HG02610 (cell line): ENCODE measurements at regions not wholly inside any gene's neighbourhood (a gene's known extent, or its start where the extent isn't known, plus 50 kb on each side); places are given as distances from the start of the nearest gene placed in this dataset.

Experiments
- ATAC-seq: cut with Tn5 transposase; IDR thresholded peaks from one replicate; pipeline ENCODE4 v1.9.1; 2021; ENCODE audit warnings: mild to moderate bottlenecking, moderate library complexity; ENCODE audit not compliant: unreplicated experiment

DNA sequence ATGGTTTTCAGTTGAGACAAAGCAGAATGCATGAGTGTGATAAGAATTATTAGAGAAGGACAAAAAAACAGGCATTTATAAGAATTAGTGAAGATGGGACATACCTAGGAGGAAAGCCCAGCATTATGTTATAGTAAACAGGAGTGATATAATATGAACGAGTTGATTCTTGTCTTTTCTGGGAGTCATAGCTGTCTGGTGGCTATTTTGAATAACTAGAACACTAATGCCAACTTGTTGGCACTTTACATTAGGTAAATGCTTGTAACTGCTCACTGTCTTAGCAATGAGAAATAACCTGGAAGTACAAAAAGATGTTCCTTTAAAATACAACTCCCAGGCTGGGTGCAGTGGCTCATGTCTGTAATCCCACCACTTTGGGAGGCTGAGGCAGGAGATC lies 540.8 kb upstream of the SPHKAP start:
- ATAC-seq: no peak

DNA sequence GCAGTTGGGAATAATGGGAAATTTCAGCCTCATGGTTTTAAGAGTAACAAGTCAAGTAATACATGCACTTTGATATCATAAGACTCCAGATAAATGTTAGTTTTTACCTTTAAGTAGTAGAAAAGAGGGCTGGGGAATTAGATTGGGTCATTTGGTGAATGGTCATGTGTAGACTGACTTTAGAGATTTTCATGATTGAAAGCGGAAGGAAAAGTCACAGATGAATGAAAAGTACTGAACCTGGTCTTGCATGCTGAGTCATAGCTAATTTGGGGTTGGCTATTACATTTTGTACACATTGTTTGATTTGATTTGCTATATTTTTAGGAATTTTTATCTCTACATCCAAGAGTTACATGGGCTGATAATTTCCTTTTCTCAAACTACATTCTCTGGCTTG lies 539.4 kb upstream of the SPHKAP start:
- ATAC-seq: no peak

DNA sequence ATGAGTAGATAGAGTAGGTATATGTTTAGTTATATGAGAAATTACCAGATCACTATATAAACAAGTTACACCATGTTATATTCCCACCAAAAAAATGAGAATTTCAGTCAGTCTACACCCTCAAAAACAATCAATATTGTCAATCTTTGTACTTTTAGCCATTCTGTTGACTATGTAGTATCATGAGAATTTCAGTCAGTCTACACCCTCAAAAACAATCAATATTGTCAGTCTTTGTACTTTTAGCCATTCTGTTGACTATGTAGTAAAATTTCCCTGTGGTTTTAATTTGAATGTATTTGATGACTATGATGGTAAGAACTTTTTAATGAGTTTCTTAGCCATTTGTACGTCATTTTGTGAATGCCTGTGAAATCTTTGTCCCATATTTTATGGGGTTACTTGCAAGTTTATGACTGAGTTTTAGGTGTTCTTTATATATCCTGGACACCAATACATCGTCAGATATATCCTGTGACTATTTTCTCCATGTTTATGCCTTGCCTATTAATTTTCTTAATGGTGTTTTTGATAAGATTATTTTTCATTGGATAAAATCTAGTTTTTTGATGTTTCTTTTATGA lies 528.4 kb upstream of the SPHKAP start:
- ATAC-seq: no peak

DNA sequence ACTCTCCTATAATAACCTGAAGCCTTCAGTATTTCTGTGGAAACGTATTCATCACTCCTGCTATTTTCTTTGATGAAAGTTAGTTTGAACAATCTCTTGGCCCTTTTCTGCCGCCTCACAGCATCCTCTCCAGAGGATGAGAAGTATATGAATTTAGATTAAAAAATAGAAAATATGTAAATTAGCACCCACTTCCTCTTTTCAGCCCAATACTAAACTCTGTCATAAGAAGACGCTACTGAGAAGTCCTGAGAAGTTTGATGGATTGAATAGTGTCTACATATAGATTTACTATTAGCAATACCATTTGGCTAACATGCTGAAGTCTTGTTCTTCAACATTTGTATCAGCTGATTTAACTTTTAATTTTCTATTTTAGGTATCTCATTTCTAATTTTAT lies 526.4 kb upstream of the SPHKAP start:
- ATAC-seq: no peak

DNA sequence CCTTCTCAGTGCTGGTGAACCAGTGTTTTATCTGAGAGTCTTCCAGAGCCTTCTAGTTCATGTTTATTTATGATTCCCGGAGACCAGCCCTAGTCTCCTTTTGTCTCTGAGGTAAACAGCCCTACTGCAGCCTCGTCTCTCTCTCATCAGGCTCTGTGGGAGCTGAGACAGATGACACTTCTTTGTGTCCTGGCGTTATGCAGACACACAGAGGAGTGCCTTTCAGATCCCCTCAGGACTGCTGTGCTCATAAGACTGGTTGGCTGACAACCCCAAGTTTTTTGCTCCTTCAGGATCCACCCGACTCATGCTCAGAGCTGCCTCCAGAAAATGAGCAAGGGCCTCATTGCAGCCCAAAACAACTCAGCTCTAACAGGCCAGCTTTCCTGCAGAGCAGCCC lies 523.8 kb upstream of the SPHKAP start:
- ATAC-seq: no peak

DNA sequence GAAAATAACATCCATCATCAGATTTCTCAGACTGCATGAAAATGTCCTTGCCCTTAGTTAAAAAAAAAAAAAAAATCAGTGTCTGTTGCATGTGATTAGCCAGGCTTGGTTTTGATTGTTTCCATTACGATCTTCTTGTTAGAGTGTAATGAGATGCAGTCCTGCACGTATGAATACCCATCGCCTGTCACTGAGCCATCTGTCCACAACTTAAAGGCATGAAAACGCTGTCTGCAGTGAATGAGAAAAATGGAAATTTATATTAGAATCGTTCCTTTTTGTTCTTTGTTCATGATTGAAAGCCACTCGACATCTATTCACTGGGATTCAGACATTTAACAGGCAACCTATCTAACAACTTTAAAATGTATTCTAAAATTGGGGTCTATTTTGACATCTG lies 521.7 kb upstream of the SPHKAP start:
- ATAC-seq: no peak

DNA sequence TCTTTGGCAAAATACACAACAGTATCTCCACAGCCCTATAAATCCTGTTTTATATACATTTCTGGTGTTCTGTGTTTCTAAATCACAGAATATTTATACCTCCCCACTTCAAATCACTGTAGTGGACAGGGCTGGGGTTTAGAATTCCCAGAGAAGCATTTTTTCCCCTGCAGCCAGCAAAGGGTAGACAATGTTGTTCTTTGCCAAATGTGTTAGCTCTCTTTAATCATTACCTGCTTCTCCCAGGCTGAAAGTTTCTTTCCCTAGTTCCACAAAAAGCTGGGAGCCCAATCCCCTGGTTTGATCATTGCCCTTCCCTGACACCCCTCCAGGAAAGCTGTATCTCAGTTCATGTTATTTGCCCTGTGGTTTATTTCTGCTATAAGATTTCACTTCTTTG lies 520.0 kb upstream of the SPHKAP start:
- no peak for ATAC-seq

DNA sequence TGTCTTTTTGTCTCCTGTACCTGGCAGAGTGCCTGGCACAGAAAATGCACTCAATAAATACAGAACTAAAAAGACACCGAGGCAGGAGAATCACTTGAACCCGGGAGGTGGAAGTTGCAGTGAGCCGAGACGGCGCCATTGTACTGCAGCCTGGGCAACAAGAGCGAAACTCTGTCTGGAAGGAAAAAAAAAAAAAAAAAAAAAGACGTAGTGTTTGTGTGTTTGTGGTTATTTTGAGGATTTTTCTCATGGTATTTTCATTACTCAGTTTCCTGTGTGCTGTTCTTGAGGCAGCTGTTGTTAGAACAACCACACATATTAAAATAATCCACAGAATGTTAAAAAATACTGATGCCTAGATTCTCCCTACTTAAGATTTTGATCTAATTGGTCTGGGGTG lies 519.2 kb upstream of the SPHKAP start:
- ATAC-seq: no peak

DNA sequence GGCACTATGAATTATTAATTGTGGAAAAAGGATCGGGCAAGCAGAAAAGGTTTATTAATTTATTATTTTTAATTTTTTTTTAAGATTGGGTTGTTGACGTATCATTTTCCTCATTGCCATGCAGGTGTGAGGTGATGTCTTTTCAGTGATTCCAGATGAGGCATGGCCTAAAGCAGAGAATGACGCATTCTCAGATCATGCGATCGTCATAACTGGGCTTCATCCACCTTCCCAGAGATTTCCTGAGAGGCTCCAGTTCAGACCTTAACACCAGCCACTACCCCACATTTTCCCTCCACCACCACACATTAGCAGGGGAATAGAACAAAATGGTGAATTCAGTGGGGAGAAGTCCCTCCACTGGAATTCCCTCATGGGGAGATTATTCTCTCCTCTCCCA lies 518.4 kb upstream of the SPHKAP start:
- ATAC-seq: no peak

DNA sequence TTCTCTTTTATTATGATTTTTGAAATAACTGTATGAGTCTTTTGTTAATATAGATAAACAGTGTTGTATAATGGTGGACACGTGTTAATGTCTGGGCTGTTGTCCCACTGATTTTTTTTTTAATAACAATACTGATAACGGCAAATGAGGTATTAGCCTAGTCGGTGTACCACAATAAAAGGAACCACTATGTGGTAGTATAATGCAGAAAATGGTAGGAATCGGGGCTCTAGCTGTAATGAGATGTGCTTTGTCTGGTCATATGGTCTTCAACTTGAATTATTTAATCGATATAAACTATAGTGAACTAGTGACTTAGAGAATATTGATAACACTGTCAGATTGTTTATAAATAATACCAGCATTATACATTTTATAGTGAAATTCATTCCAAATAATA lies 517.9 kb upstream of the SPHKAP start:
- ATAC-seq: no peak

DNA sequence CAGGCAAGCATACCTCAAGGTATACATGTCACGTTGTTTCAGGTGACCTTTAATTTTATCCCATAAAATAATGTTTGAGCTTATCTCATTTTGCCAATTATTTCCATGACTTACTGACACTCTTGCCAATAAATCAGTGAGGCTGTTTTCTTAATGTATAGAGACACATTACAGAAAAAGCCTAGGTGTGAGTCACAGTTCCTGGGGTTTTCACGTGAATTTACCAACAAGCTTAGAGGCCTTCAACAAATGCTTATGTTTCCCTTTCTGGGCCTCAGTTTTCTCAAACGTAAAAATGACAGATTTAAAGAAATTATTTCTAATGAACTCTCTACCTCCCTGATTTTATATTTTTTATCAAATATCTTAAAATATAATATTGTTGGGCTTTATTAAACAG lies 517.5 kb upstream of the SPHKAP start:
- ATAC-seq: no peak

DNA sequence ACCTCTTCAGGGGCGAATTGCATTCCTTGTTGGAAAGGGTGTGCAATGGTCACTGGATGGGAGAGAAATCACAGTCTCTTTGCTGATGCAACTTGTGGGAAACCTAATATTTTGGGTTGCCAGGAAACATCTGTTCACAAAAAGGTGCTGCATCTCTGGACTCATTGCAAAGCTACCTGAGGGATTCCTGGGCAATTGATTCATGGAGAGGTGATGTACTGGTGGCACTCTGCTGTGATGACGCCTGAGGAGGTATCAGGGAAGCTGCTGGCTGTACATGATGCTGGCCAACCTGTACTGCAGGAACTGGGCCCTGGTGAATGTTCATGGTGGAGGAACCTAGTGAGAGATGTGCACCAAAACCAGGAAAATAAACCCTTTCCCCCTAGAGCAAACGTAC lies 516.0 kb upstream of the SPHKAP start:
- no peak for ATAC-seq

DNA sequence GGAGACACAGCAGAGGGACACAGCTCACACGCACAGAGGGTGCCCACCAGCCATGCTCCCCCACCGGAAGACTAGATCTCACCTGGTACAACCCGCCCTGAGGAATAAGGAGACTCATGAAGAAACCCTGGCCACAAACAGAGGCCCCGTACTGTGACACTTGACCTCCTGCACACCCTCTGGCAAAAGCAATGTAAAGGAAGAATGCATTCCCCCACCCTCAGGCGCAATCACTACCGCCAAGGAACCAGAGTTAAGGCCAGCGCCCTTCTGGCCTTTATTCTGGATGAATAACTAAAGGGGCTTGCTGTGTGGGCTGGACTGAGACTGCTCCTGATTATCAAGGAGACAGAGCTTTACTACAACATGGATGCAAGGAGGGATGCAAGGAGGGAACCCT lies 509.2 kb upstream of the SPHKAP start:
- ATAC-seq: no peak

DNA sequence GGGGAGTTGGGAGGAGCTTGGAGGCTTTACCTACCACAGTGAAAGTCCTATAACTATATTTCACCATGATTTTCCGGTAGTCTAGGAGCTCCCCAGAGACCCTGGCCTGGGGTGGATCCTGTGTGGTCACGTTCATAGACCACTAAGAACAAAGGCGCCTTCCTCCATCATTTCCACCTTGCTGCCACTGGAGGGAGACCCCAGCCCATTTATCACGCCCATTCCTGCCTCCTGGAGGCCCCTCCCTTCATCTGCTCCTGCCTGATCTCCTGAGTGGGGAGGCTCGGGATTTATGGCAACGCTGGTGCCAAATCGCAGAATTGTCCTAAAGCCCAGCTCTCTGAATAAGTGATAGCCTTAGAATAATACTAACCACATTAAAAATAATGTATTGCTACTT lies 507.6 kb upstream of the SPHKAP start:
- ATAC-seq: no peak

DNA sequence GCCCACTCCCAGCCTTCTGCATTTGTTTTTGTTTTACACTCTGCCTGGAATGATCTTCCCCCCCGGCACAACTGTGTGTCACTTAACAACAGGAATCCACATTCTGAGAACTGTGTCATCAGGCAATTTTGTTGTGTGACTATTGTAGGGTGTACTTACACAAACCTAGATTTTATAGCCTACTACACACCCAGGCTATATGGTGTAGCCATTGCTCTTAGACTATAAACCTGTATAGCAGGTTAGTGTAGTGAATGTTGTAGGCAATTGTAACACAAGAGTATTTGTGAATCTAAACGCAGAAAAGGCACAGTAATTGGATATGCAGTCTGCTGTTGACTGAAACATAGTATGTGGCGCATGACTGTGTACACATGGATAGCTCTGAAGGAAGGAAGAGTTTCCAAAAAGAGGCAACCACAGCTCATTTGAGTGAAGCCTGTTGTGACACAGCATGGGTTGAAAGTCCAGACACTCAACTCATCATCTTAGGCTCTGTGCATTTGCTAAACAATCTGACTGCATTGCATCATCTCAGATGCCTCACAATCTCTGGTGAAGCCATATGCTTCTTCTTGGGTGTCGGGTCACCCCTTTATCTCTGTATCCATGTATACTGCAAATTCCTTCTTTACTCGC lies 506.6 kb upstream of the SPHKAP start:
- ATAC-seq: no peak

DNA sequence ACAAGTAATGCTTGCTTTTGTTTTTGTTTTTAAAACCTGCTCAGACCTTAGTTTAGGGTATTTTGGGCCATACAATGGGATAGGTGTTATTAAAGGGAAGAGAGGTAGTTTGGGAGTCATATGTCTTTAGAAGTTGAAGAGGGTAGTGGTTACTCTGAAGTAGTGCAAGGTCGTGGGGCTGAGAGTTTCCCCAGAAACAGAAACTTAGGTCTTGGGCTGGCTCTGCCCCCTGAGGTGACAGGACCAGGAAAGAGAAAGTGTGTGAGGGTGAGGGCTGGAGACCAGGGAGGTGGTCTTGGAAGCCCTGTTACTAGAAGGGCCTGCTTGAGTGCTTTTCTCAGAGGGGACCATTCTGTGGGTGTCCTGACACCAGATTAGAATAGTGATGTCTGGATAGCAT lies 500.5 kb upstream of the SPHKAP start:
- ATAC-seq: no peak

DNA sequence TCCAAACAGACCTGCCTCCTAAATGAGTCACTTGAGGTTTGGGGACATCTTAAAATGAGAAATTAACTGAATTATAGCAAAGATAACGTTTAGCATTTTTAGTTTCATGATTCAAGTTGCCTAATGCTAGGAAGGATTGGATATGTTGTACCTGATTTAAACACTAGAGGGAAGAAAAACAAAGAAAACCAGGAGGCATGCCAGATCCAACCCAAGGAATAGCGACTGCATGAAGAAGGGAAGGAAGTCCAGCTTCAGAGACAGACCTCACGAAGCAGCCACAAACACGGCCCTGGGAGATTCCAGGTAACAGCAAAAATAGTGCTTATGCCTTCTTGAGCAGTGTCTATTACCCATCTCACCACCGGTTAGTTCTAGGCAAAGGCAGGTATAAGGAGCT lies 499.9 kb upstream of the SPHKAP start:
- no peak for ATAC-seq

DNA sequence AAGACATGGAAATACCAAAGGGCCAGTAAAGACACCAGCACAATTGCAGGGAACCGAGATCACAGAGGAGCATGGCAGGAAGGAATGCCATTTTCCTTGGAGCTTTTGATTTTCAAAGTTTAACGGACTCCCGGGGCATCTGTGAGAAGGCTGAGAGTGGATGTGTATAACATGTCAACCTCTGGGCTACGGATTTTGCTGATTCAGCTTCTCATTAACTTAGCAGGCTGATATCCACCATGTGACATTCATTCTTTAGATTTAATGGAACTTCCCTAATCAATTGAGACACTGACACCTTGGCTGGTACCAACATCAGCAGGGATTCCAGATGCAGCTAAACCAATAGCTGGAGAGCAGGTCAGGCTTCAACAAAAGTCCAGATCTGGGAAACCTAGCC lies 496.6 kb upstream of the SPHKAP start:
- no peak for ATAC-seq

DNA sequence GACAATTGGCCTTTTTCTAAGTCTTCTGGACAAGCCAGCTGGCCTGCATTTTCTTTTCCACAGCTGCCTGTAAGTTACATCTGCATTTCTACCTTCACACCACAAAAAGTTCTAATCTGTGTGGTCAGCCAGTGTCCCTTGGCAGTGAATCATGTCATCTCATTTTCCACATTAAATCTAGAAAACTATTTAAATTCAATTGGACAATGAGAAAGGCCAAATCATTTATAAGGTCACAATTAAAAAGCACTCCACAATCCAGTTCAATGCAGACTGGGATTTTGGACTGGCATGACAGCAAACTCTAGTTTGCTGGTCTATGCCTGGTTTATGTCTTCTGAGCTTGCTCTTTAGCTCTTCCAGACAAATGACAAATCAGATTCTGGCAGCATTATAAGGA lies 494.2 kb upstream of the SPHKAP start:
- no peak for ATAC-seq

DNA sequence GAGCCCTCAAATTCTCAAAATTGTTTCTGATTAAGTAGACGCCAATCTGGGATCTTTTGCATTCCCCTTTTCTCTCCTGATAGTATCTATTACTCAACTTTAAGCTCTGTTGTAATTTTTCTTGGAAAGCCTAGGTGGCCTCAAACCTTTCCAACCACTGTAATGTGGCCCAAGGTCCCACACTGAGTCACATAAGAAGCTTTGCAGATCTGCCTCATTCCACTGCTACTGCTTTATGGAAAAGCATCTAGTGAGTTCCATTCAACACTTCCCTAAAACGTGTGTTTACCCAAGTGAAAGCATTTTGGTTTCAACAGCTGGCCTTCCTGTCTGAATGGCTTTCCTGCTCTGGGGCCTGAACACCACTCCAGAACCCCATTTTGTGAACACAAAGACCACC lies 493.6 kb upstream of the SPHKAP start:
- no peak for ATAC-seq

DNA sequence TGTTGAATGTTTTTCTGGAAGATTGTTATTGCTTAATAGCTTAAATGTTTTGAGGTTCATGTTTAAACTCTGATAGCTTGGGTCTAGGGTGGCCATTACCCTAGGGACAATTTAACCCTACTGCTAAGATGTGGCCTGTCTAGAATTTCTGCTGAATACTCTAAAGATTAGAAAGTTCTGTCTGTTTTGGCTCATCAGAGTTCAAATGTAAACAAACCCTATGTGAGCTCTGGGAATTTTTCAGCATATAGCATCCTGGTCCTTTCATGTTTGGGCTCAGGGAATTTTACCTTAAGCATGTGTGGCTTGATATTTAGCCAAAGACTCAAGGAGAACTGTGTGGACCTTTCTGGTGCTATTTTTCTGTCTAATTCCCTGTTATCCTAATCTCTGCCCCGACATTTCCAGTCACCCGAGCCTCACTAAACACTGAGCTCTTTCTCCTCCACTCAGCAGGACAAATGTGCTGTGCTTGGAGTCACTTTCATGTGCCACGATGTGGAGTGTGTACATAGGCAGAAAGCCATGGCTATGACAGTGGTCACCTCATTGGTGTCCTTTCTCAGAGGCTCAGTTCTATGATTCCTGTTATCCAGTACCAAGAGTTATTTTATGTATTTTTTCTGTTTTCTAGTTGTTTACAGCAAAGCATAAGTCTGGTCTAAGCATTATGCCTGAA lies 492.5 kb upstream of the SPHKAP start:
- ATAC-seq: no peak

DNA sequence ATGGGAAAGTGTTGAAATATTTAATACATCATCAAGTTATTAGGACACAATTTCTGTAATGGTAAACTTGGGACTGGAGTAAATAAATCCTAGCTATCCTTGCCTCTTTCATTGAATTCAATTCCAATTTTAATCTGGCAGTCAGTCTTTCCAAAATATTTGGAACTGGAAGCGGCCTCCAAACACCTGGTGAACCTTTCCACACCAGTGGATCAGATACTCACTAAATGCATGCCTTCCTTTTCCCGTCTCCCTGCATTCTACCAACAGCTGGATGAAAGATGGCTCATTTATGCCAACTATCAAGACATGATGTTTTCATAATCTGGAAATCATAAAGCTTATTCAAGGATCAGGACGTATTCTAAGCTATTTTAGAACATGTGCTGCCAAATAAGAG lies 488.2 kb upstream of the SPHKAP start:
- ATAC-seq: no peak

DNA sequence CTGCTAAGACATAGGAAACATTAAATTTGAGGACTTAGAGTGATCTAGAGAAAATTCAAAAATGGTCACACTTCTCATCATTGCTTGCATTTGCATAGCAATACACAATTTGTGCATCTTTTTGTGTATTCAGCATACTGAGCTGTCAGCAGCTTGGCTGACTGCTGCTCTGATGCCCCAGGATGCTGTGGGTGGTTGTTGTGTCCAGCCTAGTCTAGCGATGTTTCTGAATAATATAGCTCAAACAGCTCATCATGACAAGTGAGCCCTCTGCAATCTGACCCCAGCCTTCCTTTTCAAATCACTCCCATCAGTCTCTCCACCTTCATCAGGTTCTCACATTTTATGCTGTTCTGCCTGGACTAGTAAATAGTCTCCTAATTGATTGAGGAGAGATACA lies 483.7 kb upstream of the SPHKAP start:
- no peak for ATAC-seq
